Stimulated activated CD4-positive, alpha-beta T cell treated with anti-CD3 and anti-CD28 coated beads, TNF-alpha, amount 100 ng/mL, for 24 hours (primary cell): ENCODE measurements at regions not wholly inside any gene's neighbourhood (a gene's known extent, or its start where the extent isn't known, plus 50 kb on each side); places are given as distances from the start of the nearest gene placed in this dataset.

ENCODE experiments used
- DNase-seq, 3 experiments: peaks; one replicate each; pipeline ENCODE4 v3.0.0-alpha.2; 2020; ENCODE audit warnings: low read depth in 3 of 3

- DNase-seq = no peak
Measured at GRCh38 chr1:55826381-55827080, 611.4 kb upstream of the USP24 start.

- DNase-seq = no peak
Measured at GRCh38 chr1:55825461-55825860, 610.3 kb upstream of the USP24 start.

- no peak for DNase-seq
Measured at GRCh38 chr1:55824251-55824640, 609.1 kb upstream of the USP24 start.

- DNase-seq = no peak
Measured at GRCh38 chr1:55823541-55824250, 608.5 kb upstream of the USP24 start.

- no peak for DNase-seq
Measured at GRCh38 chr1:55822891-55823290, 607.7 kb upstream of the USP24 start.

- DNase-seq = no peak
Measured at GRCh38 chr1:55821234-55821633, 606.1 kb upstream of the USP24 start.

- no peak for DNase-seq
Measured at GRCh38 chr1:55820501-55820900, 605.3 kb upstream of the USP24 start.

- no peak for DNase-seq
Measured at GRCh38 chr1:55819011-55819410, 603.8 kb upstream of the USP24 start.

- DNase-seq = no peak
Measured at GRCh38 chr1:55816456-55817426, 601.6 kb upstream of the USP24 start.

GRCh38 chr1:55815745-55816455, 600.7 kb upstream of the USP24 start:
- no peak for DNase-seq

- no peak for DNase-seq
Measured at GRCh38 chr1:55814967-55815366, 599.8 kb upstream of the USP24 start.

GRCh38 chr1:55813618-55814017, 598.5 kb upstream of the USP24 start:
- no peak for DNase-seq

- no peak for DNase-seq
Measured at GRCh38 chr1:55812281-55812680, 597.1 kb upstream of the USP24 start.

GRCh38 chr1:55808263-55808662, 593.1 kb upstream of the USP24 start:
- DNase-seq = no peak

GRCh38 chr1:55803429-55803828, 588.3 kb upstream of the USP24 start:
- no peak for DNase-seq

- no peak for DNase-seq
Measured at GRCh38 chr1:55801481-55801880, 586.3 kb upstream of the USP24 start.

GRCh38 chr1:55800503-55800902, 585.3 kb upstream of the USP24 start:
- no peak for DNase-seq

GRCh38 chr1:55793856-55794255, 578.7 kb upstream of the USP24 start:
- no peak for DNase-seq

- no peak for DNase-seq
Measured at GRCh38 chr1:55792870-55793269, 577.7 kb upstream of the USP24 start.

- no peak for DNase-seq
Measured at GRCh38 chr1:55789466-55789865, 574.3 kb upstream of the USP24 start.

GRCh38 chr1:55786396-55786795, 571.2 kb upstream of the USP24 start:
- no peak for DNase-seq
